HCEC 1CT (cell line): ENCODE measurements at regions not wholly inside any gene's neighbourhood (a gene's known extent, or its start where the extent isn't known, plus 50 kb on each side); places are given as distances from the start of the nearest gene placed in this dataset.
"Not testable (repeated sequence)": the region's sequence is repeated elsewhere in the genome, so short reads cannot be mapped to it uniquely, and the experiment has no call there.

Source experiments
- DNase-seq: peaks from one replicate; pipeline ENCODE4 v3.0.0-alpha.2; 2017

DNA sequence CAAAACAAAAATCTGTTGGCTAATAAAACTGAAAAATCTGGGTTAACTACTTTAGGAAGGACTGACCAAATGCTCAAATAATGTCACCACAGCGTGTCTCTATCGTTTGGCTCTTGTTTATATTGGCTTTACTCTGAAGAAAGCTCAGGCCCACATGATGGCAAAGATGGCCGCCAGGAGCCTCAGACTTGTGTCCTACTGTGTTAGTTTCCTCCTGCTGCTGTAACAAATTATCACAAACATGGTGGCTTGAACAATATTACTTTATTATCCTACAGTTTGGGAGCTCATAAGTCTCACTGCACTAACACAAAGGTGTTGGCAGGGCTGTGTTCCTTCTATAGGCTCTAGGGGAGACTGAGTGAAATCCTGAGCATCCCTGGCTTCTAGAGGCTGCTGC is 303.0 kb downstream of the DAD1 start:
- no peak for DNase-seq

- no peak for DNase-seq
These were observed 306.1 kb downstream of the DAD1 start for GRCh38 chr14:22282949-22283348.

- no peak for DNase-seq
These were observed 306.6 kb downstream of the DAD1 start for GRCh38 chr14:22282417-22282816.

DNA sequence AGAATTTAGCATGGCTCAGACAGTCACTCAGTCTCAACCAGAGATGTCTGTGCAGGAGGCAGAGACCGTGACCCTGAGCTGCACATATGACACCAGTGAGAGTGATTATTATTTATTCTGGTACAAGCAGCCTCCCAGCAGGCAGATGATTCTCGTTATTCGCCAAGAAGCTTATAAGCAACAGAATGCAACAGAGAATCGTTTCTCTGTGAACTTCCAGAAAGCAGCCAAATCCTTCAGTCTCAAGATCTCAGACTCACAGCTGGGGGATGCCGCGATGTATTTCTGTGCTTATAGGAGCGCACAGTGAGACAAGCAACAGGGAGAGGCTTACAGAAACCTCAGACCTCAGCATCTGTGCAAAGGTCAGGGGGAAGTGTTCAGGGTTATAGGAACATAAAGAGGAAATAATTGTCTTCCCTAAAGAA is 307.6 kb downstream of the DAD1 start:
- DNase-seq = not testable (repeated sequence)

DNA sequence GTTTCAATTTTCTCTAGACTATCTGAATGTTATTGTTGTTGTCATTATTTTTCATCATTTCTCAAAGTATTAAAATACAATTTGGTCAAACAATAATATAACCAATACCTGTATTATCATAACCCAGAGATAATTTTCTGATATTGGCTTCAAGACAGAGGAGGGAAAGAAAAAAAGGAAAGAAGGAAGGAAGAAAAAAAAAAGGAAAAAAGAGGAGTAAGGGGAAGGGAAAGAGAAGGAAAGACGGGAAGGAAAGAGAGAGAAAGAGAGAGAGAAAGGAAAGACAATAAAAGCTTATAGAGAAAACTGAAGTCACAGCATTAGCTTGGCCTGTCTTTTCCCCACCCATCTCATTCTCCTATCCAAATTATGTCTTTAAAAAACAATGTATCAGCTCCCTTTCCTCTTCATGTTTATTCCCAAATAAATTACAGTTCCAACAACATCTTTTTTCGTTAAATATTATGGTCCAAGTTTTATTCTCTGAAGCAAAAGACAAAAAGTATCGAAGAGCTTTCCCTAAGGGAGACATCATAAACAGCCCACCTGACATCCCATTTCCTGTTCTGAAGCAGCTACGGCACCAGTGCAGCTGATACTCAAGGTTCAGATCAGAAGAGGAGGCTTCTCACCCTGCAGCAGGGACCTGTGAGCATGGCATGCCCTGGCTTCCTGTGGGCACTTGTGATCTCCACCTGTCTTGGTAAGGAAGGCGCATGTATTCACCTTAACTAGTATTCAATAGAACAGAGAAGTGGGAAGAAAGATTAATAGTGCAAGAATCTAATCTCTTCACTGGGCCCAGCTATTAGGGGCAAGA is 308.3 kb downstream of the DAD1 start:
- DNase-seq = no peak

- peak; percentile 9 for DNase-seq
These were observed 311.9 kb downstream of the DAD1 start for GRCh38 chr14:22276913-22277816.

DNA sequence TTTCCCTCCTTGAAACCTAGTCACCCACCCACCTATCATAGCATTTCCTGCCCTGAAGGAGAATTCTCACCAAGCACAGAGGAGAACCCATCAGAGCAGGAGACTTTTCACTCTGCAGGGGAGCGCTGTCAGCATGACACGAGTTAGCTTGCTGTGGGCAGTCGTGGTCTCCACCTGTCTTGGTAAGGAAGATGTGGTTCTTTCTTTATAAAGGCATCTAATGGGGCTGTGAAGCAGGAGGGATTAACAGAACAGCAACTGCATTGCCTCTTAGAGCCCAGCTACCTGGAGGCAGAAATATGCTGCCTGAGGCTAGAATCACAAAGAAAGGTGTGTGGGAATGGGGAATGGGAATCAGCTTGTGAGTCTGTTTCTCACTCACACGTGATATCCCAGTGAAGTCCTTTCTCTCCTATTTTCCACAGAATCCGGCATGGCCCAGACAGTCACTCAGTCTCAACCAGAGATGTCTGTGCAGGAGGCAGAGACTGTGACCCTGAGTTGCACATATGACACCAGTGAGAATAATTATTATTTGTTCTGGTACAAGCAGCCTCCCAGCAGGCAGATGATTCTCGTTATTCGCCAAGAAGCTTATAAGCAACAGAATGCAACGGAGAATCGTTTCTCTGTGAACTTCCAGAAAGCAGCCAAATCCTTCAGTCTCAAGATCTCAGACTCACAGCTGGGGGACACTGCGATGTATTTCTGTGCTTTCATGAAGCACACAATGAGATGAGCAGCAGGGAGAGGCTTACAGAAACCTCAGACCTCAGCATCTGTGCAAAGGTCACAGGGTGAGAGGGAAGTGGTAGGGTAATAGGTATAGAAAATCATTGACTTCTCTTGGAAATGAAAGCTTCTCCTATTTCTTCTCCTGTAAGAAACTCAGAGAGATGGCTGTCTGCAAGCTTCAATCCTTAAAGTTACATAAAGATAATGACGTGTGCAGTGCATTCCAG is 316.9 kb downstream of the DAD1 start:
- DNase-seq = no peak

- no peak for DNase-seq
These were observed 320.1 kb downstream of the DAD1 start for GRCh38 chr14:22268875-22269274.

GRCh38 chr14:22266683-22267082 is 322.3 kb downstream of the DAD1 start:
- DNase-seq = no peak

- DNase-seq = no peak
These were observed 322.9 kb downstream of the DAD1 start for GRCh38 chr14:22266142-22266442.

- DNase-seq = no peak
These were observed 323.5 kb downstream of the DAD1 start for GRCh38 chr14:22265319-22266141.

DNA sequence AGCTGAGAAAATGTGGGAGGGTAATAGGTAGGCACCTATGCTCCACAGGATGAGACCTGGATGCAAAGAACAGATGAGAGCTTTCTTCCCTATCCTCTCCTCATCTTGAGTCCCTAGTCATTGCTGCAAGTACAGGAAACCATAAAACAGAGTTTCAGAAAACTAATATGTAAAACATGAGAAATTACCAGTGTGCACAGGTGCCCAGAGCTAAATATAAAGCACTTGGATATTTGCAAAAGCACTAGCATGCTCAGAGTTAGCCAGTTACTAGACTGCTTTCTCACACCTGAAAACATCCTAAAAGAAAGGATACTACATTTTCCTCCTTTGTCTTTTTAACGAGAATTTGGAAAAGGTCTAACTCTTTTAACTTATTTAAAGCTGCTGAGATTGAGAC is 324.3 kb downstream of the DAD1 start:
- DNase-seq = no peak

DNA sequence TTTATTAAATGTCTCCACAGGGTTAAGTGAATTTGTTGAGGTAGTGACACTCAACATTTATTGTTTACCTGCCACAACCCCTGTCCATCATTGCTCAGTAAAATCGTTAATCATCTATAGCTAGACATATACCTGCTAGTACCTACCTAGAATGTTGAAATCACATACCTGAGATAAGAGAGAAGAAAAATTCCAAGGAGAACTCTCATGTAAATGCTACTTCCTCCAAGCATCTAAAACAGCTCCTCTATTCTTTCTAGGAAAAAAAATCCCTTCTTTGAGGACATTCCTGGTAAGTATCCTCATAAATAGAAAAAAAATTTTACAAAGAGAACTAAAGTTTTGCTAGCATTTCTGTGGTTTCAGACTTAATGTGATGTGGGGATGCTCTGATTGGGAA is 325.1 kb downstream of the DAD1 start:
- no peak for DNase-seq

DNA sequence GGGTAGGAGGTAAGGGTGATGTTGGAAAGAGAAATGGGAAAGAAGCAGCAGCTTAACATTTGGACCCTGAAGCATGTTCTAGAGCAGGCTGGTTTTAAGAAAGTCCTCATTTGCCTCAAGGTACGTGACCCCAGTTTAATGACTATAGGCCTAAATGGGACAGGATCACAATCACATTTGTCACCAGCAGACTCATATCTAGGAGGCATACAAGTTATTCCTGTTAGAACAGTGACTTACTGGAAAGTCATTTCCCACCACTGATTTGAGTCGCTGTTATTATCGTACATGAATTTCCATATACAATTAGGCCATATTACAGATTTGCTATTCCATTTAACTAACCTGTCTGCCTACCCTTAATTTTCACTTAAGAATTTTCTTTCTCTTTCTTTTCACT is 326.1 kb downstream of the DAD1 start:
- DNase-seq = no peak

GRCh38 chr14:22255017-22255950 is 333.7 kb downstream of the DAD1 start:
- DNase-seq = no peak

DNA sequence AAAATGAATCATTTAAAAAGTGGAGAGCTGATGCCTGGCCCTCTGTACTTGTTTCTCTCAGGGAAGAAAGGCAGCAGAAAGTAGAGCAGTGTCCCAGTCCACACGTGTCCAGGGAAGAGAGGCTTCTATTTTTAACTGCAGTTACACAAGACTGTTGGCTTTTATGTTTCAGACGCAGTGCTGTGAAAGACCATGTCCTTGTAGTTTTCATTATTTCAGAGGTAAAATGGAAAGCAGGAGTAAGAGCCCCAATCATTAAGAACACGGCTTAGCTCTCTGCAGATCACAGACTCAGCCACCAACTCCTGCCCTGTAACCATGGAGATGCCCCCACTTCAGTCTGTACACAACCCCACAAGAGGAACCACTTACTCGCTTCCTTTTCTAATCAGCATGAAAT is 336.3 kb downstream of the DAD1 start:
- no peak for DNase-seq

DNA sequence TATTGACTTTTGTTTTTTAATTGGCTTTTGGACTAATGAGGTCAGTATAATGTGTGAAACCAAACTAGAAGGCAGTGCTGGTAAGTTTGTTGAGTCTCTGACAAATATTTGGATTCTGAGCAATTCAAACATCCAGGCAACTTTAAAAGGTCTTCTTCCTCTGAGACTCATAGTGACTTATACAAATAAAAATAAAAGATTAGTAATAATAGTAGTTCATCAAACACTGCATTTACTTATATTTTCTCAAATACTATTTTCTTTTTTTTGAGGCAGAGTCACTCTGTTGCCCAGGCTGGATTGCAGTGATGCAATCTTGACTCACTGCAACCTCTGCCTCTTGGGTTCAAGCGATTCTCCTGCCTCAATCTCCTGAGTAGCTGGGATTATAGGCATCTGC is 337.9 kb downstream of the DAD1 start:
- DNase-seq = no peak

DNA sequence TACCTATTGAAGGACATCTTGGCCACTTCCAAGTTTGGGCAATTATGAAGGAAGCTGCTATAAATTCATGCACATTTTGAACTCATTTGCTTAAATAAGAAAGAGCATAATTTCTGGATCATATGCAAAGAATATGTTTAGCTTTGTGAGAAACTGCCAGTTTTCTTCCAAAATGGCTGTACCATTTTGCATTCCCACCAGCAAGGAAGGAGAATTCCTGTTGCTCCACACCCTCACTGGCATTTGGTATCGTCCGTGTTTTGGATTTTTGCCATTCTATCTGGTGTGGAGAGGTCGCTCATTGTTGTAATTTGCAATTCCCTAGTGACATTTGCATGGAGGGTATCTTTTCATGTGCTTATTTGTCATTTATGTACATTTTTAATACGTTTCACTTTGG is 339.3 kb downstream of the DAD1 start:
- DNase-seq = no peak

DNA sequence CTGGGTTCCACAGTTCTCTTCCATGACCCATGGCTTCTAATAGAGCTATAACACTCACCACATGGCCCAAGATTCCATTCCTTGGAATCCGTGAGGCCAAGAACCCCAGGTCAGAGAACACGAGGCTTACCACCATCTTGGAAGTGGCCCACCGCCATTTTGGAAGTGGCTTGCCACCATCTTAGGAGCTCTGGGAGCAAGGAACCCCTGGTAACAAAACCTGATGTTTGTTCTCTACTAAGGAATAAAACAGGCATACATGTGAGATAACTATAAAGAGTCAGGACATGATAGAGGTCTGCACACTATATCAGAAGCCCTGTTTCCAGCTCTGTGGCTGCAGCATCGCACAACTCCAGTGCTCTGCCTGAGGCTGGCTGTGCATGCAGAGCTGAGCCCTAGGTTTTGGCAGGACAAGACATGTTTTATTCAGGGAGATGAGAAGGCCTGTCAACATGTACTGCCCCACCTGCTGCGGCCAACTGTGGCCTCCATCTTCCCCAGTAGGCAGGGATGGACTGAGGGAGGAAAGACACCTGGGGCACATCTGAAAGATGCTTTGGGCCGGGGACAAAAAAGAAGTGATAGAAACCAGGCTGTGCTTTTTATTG is 344.9 kb downstream of the DAD1 start:
- DNase-seq = no peak

DNA sequence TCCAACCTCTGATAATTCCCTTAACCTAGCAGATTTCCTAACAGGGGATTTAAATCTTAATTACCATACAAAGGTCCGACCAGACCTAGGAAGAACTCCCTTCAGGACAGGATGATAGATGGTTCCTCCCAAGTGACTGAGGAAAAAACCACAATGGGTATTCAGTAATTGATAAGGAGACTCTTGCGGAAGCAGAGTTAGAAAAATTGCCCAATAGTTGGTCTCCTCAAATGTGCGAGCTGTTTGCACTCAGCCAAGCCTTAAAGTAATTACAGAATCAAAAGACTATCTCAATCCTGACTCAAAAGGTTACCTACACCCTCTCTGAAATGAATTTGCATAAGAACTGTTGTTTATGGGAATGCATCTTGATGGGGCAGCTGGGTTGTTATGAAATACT is 350.7 kb downstream of the DAD1 start:
- DNase-seq = not testable (repeated sequence)

DNA sequence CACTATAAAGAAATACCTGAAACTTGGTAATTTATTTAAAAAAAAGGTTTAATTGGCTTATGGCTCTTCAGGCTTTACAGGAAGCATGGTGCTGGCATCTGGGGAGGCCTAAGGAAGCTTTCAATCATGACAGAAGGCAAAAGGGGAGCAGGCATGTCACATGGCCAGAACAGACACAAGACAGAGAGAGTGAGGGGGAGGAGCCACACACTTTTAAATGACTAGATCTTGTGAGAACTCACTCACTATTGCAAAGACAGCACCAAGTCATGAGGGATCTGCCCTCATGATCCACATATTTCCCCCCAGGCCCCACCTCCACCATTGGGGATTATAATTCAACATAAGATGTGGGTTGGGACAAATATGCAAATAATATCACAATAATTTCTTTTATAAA is 355.6 kb downstream of the DAD1 start:
- DNase-seq = no peak
